K562 (cell line): ENCODE measurements at regions not wholly inside any gene's neighbourhood (a gene's known extent, or its start where the extent isn't known, plus 50 kb on each side); places are given as distances from the start of the nearest gene placed in this dataset.

Experiments
- CBX8 ChIP-seq: fragments of 200-600 bp; sonication (generic); IDR thresholded peaks from 2 replicates; pipeline ENCODE4 v1.6.1; 2012; ENCODE audit warnings: borderline replicate concordance, mixed run types, low read depth, mild to moderate bottlenecking, moderate library complexity, mixed read lengths, low read length, control low read depth, inconsistent platforms; ENCODE audit not compliant: poor library complexity, severe bottlenecking; ENCODE audit errors: extremely low read depth
- EP300 ChIP-seq: IDR thresholded peaks from 2 replicates; pipeline ENCODE4 v1.6.1; 2012; ENCODE audit warnings: low read length, improper control_type of control experiment
- FOXM1 ChIP-seq, 2 experiments: fragments of 450-650 bp in 1 of 2; sonication (generic) in 1 of 2; formaldehyde crosslinking in 1 of 2; IDR thresholded peaks; 2 replicates each; pipeline versions ENCODE4 v1.6.1 to v1.9.0; 2017 to 2022; ENCODE audit warnings: low read depth in 2 of 2, mild to moderate bottlenecking in 2 of 2, missing genetic modification reagents in 1 of 2, moderate library complexity in 1 of 2
- MTA2 ChIP-seq: fragments of 450-650 bp; IDR thresholded peaks from 2 replicates; pipeline ENCODE4 v1.6.1; 2016; ENCODE audit warnings: low read depth
- POLR2A ChIP-seq: fragments of 450-650 bp; conservative IDR thresholded peaks from 2 replicates; pipeline ENCODE4 v1.6.1; 2016
- RAD21 ChIP-seq, 2 experiments: fragments of 250-450 bp in 1 of 2; fragments of 450-650 bp in 1 of 2; sonication (Bioruptor Pico) in 1 of 2; formaldehyde crosslinking in 1 of 2; IDR thresholded peaks in 1 of 2; conservative IDR thresholded peaks in 1 of 2; 2 replicates each; pipeline versions ENCODE4 v1.4.0 to v1.8.0; 2020 to 2022; ENCODE audit warnings: mild to moderate bottlenecking in 2 of 2, moderate library complexity in 1 of 2
- SPI1 ChIP-seq: IDR thresholded peaks from 2 replicates; pipeline ENCODE4 v1.6.1; 2011; ENCODE audit warnings: low read depth, low read length, control low read depth, borderline replicate concordance
- TEAD1 ChIP-seq, 2 experiments: fragments of 450-650 bp in 1 of 2; sonication (generic) in 1 of 2; formaldehyde crosslinking; IDR thresholded peaks; 2 replicates each; pipeline versions ENCODE4 v1.4.0 to v1.8.0; 2020 to 2022; ENCODE audit warnings: mild to moderate bottlenecking in 2 of 2, missing genetic modification reagents in 1 of 2
- TF ChIP-seq, protein P1 (sequence below): sonication (generic); formaldehyde crosslinking; IDR thresholded peaks from 2 replicates; pipeline ENCODE4 v1.5.0; 2020; ENCODE audit warnings: missing genetic modification reagents
- TF ChIP-seq, protein P2 (sequence below): fragments of 250-450 bp; sonication (Bioruptor Pico); IDR thresholded peaks from 2 replicates; pipeline ENCODE4 v1.4.0; 2020; ENCODE audit warnings: mild to moderate bottlenecking, moderate library complexity
- TF ChIP-seq, protein P3 (sequence below), 3 experiments: IDR thresholded peaks in 2 of 3; conservative IDR thresholded peaks in 1 of 3; 2 replicates each; pipeline ENCODE4 v1.5.1; 2011 to 2012; ENCODE audit warnings: low read length in 3 of 3, mild to moderate bottlenecking in 3 of 3, control low read depth in 2 of 3, improper control_type of control experiment in 1 of 3, inconsistent platforms in 1 of 3, low read depth in 1 of 3, mixed read lengths in 1 of 3, moderate library complexity in 1 of 3; ENCODE audit not compliant: insufficient read depth in 2 of 3

DNA sequence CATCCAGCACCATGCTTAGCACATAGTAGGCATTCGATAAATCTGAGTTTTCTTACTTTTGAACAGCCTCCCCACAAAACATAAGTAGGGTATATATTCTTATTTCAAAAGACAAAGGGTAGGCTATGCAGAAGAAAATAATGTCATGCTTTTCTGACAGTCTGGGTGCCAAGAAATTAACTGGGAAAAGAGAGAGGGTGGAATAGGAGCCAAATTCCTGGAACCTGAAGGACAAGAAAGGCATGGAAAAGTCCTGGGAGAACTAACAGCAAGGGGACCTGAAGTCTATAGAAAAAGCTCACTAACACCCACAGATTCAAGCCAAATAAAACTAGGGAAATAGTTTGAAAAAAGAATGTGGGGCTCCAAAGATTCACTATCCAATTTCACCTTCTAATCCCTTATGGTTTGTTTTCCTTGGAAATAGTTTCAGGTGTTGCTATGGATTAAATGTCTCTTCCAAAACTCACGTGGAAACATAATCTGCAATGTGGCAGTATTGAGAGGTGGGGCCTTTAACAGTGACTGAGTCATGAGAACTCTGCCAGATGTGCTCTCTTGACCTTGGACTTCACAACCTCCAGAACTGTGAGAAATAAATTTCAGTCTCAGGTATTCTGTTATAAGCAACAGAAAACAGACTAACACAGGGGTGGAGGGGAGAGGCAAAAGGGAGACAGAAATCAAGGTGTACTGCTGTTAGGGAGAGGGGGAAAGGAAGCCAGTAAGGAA, 173.3 kb upstream of the ARHGEF9 start:
- TF ChIP-seq, protein P1, sequence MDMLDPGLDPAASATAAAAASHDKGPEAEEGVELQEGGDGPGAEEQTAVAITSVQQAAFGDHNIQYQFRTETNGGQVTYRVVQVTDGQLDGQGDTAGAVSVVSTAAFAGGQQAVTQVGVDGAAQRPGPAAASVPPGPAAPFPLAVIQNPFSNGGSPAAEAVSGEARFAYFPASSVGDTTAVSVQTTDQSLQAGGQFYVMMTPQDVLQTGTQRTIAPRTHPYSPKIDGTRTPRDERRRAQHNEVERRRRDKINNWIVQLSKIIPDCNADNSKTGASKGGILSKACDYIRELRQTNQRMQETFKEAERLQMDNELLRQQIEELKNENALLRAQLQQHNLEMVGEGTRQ (CRISPR knock-in tag) = no peak
- no peak for TF ChIP-seq POLR2A
- TF ChIP-seq TEAD1 (CRISPR knock-in tag; IDR thresholded peaks at IDR 0.05) = no peak
- TF ChIP-seq MTA2 = no peak
- no peak for TF ChIP-seq FOXM1 (IDR thresholded peaks at IDR 0.05; ENCODE audit: low read depth)
- TF ChIP-seq FOXM1 (CRISPR knock-in tag; IDR thresholded peaks at IDR 0.05; ENCODE audit: low read depth) = no peak
- TF ChIP-seq EP300 = no peak
- TF ChIP-seq, protein P2, sequence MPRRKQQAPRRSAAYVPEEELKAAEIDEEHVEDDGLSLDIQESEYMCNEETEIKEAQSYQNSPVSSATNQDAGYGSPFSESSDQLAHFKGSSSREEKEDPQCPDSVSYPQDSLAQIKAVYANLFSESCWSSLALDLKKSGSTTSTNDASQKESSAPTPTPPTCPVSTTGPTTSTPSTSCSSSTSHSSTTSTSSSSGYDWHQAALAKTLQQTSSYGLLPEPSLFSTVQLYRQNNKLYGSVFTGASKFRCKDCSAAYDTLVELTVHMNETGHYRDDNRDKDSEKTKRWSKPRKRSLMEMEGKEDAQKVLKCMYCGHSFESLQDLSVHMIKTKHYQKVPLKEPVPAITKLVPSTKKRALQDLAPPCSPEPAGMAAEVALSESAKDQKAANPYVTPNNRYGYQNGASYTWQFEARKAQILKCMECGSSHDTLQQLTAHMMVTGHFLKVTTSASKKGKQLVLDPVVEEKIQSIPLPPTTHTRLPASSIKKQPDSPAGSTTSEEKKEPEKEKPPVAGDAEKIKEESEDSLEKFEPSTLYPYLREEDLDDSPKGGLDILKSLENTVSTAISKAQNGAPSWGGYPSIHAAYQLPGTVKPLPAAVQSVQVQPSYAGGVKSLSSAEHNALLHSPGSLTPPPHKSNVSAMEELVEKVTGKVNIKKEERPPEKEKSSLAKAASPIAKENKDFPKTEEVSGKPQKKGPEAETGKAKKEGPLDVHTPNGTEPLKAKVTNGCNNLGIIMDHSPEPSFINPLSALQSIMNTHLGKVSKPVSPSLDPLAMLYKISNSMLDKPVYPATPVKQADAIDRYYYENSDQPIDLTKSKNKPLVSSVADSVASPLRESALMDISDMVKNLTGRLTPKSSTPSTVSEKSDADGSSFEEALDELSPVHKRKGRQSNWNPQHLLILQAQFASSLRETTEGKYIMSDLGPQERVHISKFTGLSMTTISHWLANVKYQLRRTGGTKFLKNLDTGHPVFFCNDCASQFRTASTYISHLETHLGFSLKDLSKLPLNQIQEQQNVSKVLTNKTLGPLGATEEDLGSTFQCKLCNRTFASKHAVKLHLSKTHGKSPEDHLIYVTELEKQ (CRISPR knock-in tag) = no peak
- TF ChIP-seq SPI1 = no peak
- TF ChIP-seq, protein P3, sequence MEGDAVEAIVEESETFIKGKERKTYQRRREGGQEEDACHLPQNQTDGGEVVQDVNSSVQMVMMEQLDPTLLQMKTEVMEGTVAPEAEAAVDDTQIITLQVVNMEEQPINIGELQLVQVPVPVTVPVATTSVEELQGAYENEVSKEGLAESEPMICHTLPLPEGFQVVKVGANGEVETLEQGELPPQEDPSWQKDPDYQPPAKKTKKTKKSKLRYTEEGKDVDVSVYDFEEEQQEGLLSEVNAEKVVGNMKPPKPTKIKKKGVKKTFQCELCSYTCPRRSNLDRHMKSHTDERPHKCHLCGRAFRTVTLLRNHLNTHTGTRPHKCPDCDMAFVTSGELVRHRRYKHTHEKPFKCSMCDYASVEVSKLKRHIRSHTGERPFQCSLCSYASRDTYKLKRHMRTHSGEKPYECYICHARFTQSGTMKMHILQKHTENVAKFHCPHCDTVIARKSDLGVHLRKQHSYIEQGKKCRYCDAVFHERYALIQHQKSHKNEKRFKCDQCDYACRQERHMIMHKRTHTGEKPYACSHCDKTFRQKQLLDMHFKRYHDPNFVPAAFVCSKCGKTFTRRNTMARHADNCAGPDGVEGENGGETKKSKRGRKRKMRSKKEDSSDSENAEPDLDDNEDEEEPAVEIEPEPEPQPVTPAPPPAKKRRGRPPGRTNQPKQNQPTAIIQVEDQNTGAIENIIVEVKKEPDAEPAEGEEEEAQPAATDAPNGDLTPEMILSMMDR (IDR thresholded peaks at IDR 0.05 in 2 of 3, conservative IDR thresholded peaks at IDR 0.05 in 1 of 3; ENCODE audit: insufficient read depth in 2 of 3, low read depth in 1 of 3, low read length in 3 of 3) = no peak
- no peak for TF ChIP-seq CBX8
- no peak for TF ChIP-seq RAD21 (CRISPR knock-in tag; conservative IDR thresholded peaks at IDR 0.05 in 1 of 2, IDR thresholded peaks at IDR 0.05 in 1 of 2)
